Caki2 (cell line): ENCODE measurements at regions not wholly inside any gene's neighbourhood (a gene's known extent, or its start where the extent isn't known, plus 50 kb on each side); places are given as distances from the start of the nearest gene placed in this dataset.

Experiments
- DNase-seq: peaks from one replicate; pipeline ENCODE4 v3.0.0-alpha.2; 2015; ENCODE audit warnings: low read depth
- in situ Hi-C: cut with HindIII; loops from 2 replicates; pipeline ENCODE4 v1.10.0; 2016; ENCODE audit warnings: low sequenced_read_pairs, low pct_unique_long_range_greater_than_20kb, mixed read lengths

DNA sequence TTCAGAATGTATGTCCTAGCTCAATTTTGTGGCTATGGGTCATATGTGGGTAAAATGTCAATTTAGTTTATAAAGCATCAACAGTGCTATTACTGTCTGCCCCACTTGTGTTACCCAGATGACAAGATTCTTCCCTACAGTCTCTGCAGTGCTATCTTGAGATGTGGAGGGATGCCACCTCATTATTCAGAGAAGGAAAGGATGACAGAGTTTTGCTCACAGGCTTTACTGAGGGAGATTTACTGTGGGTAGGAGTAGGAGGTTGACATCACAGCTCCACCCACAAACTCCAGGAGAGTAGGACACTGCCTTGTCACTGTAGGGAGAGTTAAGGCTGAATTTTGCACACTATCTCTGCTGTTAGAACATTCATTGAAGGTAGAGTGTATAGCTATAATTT lies 359.3 kb downstream of the HTR1A start:
- in situ Hi-C loops, result no loop called here
- no peak for DNase-seq

GRCh38 chr5:63596254-63596653 lies 366.0 kb downstream of the HTR1A start:
- no peak for DNase-seq
- in situ Hi-C loops, result no loop called here

- DNase-seq, result no peak
- in situ Hi-C loops, result no loop called here
These were observed 388.9 kb downstream of the HTR1A start for GRCh38 chr5:63573380-63573779.

DNA sequence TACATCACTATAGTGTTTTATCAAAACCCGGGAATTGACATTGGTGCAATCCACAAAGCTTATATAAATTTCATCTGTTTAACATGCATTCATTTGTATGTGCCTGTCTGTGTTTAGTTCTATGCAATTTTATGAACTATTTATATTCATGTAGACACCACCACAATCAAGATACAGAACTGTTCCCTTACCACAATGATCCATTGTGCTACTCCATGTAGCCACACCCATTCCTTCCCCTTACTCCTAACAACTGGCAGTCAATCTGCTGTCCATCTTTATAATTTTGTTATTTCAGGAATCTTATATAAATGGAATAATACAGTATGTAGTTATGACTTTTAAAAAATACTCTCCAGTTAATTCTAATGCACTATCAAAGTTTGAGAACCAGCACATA lies 389.5 kb downstream of the HTR1A start:
- in situ Hi-C loops, result no loop called here
- DNase-seq, result no peak

DNA sequence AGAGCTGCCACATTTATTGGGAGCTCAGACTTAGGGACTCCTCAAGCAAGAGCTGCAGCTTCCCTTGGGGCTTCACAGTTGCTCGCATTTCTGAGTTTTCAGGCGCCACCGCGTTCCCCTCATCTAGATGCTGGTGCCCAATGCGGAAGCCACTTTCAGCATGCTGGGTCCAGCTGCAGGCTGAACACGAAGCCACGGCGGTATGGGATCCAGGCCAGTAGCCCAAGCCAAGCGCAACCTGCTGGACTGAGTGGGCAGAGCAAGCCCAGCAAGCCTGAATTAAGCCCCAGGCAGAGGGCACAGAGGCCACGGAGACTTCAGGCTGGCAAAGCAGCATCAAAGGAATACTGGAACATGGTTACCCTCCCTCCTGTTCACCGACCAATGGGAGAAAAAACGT lies 391.5 kb downstream of the HTR1A start:
- in situ Hi-C loops, result no loop called here
- DNase-seq, result no peak

DNA sequence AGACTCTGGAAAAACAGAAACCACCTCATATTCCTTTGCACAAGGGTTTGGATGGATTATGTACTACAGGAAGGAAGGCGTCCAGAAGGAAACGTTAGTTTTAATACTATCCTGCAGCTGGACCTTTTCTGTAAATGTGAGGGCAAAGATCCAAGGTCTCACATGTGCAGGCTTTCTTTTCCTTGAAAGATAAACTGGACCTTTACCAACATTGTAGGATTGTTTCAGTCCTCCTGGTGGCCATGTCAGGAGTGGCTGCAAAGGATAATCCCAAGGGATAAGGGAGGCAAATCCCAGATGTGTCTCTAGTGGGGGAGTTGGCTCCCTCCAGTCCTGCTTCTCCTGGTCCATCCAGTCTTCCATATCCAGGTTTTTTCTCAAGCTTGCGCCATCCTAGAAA lies 397.5 kb downstream of the HTR1A start:
- in situ Hi-C loops, result no loop called here
- DNase-seq, result no peak

GRCh38 chr5:63563008-63563917 lies 399.0 kb downstream of the HTR1A start:
- DNase-seq, result no peak
- in situ Hi-C loops, result no loop called here

DNA sequence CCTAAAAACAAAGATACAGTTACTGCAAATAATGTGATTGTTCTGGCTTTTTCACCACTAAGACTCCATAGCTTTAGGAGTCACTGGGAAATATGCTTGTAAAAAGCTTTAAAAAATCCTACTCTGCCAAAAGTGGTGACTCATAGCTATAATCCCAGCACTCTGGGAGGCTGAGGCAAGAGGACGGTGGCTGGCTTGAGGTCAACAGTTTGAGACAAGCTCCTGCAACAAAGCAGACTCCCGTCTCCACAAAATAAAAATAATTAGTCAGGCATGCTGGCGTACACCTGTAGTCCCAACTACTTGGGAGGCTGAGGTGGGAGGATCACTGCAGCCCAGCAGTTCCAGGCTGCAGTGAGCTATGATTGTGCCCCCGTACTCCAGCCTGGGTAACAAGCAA lies 406.4 kb downstream of the HTR1A start:
- no peak for DNase-seq
- in situ Hi-C loops, result no loop called here

GRCh38 chr5:63554191-63554590 lies 408.1 kb downstream of the HTR1A start:
- in situ Hi-C loops, result no loop called here
- DNase-seq, result no peak

DNA sequence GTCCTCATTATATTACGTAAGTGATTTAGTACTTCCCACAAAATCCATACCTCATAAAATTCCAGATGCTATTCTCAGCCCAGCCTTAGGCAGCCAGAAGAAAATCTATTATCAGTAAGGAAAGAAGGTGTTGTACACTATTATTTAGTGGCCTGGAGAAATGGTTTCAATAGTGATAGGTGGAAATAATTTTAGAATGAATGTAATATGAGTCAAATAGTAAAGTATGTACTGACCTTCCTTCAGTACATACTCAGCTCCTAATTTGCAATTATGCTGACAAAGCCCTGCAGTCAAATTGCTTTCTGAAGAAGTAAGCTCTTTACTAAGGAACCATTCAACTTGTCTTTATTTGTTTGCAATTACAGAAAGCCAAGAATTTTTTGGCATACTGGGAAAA lies 409.2 kb downstream of the HTR1A start:
- in situ Hi-C loops, result no loop called here
- no peak for DNase-seq

DNA sequence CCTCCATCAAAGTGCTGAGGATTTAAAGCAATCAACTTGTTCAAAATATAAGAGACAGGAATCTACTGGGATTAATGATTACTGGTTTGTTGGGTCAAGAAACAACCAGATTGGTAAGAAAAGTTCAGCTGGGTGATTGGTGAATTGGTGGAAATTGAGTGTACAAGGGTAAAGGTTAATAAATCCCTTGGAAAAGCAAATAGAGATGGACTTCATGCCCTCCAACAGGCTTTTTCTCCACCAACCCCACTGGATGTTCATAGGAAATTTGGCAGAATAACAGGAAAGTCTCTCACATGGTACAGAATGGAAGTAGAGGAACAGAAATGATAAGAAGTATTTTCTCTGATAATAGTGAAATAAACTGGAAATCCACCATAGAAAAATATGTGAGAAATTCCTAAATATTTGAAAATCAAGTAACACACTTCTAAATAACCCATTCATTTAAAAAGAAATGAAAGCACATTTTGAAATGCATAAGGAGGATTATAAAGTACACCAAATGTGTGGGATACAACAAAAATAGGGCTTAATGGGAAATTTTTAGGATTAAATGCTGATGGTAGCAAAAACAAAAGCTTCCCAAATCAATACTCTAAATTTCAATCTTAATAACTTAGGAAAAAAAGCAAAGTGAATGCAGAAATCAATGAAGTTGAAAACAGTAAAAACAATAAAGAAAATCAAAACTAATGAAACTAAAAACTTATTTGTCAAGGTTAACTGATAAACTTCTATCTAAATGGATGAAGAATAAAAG lies 426.2 kb downstream of the HTR1A start:
- DNase-seq, result no peak
- in situ Hi-C loops, result no loop called here

DNA sequence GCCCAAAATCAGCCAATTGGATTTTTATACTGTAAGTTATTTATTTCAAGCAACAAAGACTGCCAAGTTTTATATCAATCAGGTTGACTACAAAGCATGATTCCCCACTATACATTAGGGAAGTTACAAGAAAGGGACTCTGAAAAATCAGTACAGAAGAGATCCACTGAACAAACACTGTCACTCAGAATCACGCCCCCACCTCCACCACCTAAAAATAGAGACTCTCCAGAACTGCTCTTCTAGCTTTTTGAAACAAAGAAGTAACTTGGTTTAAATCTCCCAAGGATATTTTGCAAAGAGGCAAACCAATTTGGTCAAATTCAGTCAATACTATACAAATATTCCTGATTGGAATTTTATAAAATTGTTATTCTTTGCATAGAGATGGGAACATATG lies 438.0 kb downstream of the HTR1A start:
- in situ Hi-C loops, result no loop called here
- no peak for DNase-seq

- no peak for DNase-seq
- in situ Hi-C loops, result no loop called here
These were observed 446.2 kb downstream of the HTR1A start for GRCh38 chr5:63516006-63516405.

GRCh38 chr5:63500242-63500641 lies 462.0 kb downstream of the HTR1A start:
- in situ Hi-C loops, result no loop called here
- DNase-seq, result no peak

- in situ Hi-C loops, result no loop called here
- no peak for DNase-seq
These were observed 467.0 kb downstream of the HTR1A start for GRCh38 chr5:63495225-63495624.

DNA sequence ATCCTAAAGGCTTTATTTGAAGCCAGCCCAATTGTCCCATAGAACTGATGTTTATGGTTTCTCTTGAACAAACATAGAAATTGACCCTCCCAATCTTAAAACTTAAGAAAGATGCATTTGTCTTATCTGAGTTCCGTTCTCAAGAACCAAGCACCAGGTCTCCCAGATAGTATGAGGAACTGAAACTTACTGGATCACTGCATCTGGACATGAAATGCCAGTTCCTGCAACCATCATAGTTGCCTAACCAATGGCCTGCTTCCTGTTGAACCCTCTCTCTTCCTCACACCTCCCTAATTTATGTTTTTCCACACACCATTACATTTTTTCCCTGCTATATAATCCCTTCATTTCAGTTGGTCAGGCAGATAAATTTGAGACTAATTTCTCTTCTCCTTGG lies 478.9 kb downstream of the HTR1A start:
- in situ Hi-C loops, result no loop called here

DNA sequence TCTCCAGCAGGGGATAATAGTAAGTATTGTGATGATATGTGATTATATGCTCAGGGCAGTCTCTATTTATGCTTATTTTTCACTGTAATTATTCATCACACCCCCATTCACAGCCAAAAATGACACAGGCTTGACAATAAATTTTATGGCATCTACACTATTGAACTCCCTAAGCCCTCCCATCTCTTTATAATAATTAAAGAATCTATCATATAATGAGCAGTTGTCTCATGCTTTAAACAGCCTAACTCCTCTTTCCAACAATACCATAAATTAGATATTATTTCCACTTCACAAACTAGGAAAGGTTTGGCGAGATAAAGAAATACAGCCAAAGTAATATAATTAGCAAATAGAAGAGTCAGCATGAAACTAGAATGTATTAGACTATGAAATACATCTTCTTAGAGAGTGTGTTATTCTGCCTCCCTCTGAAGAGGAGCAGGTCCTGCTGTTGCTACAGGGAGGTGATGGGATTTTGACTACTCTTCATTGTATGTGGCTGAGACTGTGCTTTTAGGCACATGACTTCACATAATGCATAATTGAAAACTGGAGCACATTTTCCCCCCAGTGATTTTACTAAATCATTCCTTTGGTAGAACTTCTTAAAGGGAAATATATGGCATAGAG lies 488.8 kb downstream of the HTR1A start:
- in situ Hi-C loops, result no loop called here
- no peak for DNase-seq

More for the DNA sequence above, 478.9 kb downstream of the HTR1A start:
- no peak for DNase-seq

DNA sequence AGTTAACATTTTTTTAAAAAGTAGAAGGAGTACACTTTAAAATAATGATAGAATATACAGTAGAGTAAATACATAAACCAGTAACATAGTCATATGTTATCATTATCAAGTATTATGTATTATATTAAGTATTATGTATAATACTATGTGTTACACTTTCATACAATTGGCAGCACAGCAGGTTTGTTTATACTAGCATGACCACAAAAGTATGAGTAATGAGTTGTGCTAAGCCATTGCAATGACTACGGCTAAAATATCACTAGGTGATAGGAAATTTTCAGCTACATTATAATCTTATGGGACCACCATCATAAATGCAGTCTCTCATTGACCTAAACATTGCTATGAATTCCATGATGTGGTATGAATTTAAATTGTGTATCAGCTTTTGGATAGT lies 506.0 kb downstream of the HTR1A start:
- no peak for DNase-seq
- in situ Hi-C loops, result no loop called here

GRCh38 chr5:63451188-63451587 lies 511.1 kb downstream of the HTR1A start:
- in situ Hi-C loops, result no loop called here
- DNase-seq, result no peak
